HG02870 (cell line): ENCODE measurements at regions not wholly inside any gene's neighbourhood (a gene's known extent, or its start where the extent isn't known, plus 50 kb on each side); places are given as distances from the start of the nearest gene placed in this dataset.
A peak's percentile ranks its signal among the peaks of the same experiment; 100 is the strongest.
"Not testable (repeated sequence)": the region's sequence is repeated elsewhere in the genome, so short reads cannot be mapped to it uniquely, and the experiment has no call there.

Experiments
- ATAC-seq: cut with Tn5 transposase; IDR thresholded peaks from one replicate; pipeline ENCODE4 v1.9.1; 2021; ENCODE audit warnings: mild to moderate bottlenecking, moderate library complexity; ENCODE audit not compliant: unreplicated experiment

DNA sequence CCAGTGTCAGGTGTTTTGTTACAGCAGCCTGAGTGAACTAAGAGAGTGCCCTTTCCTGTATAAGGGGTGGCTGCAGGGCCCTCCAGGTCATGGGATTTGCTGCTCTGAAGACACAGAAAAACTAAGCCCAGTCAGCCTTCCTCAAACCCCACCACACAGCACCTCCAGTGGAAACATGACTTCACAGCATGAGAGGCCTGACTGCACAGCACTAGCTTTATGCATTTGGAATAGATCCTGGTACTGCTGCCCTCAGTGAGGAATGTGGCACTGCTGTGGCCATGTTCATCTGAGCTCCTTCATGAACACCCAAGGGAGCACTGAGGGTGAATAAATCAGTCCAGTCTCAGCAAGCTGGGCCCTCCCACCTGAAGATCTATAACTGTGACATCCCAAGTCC is 296.1 kb upstream of the FOXQ1 start:
- ATAC-seq, result no peak

DNA sequence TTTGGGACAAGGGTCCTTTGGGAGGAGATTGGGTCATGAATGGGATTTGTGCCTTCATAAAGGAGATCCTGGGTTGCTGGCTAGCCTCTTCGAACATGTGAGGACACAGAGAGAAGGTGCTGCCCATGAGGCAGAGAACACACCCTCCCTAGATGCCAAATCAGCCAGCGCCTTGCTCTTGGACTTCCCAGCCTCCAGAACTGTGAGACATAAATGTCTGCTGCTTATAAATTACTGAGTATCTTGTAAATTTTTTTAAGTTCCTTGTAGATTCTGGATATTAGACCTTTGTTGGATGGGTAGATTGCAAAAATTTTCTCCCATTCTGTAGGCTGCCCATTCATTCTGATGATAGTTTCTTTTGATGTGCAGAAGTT is 297.5 kb upstream of the FOXQ1 start:
- ATAC-seq, result no peak

DNA sequence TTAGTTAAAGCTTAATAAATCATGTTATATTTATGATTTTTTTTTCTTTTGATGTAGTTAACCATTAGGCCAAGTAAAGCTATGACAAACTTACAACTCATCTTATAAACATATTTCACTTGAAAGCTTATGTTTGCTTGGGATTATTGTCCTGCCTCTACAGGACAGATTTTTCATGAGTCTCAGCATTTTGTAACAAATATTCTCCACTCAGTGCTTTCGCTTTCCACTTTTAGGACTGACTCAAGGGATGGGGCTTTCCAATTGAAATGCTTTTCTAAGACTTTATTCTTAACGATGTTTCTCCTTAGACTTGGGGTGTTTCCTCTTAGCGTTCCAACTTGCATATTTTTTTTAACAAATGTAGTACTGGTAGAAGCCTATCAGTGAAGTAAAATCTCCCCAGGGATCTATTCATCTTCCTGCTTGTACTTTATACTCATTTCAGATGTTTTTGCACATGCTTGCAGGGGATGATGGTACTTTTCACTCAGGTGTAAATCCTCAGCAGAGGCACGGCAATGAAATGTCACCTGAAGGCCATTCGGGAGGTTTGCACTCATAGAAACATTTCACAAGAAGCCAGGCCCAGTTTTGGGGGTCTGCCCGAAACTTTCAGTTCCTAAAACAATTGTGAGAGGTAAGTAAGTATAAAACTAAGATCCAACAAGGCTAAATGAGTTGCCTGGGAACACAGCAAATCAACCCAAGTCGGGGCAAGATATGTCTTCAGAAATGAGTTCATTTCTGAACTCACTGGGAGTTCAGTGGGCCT is 298.1 kb upstream of the FOXQ1 start:
- ATAC-seq, result no peak

DNA sequence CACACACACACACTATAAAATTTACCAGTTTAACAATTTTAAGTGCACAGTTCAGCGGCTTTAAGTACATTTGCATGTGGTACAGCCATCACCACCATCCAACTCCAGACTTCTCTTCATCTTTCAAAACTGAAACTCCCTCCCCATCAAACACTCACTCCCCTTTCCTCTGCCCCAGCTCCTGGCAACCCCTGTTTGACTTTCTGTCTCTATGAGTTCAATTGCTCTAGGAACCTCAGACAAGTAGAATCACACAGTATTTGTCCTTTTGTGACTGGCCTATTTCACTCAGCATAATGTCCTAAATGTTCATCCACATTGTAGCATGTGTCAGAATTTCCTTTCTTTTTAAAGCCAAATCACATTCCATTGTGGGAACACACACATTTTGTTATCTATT is 302.8 kb upstream of the FOXQ1 start:
- ATAC-seq, result no peak

DNA sequence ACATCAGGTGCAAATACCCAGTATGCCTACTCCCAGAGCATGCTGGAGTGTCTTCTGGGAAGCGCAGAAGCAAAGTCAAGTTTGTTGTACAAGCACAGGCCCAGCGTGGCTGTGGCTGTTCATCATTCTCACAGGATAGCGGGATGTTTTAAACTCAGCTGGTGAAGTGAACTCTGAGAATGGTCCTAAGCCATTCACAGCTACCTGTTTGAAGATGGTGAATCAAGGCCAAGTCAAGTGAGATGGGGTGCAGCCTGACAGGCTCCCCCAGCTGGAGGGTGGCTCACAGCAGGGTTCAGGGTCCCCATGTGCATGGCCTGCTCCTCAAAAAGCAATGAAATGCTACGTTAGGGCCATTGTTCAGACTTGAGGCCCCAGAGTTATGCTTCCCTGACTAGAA is 304.7 kb upstream of the FOXQ1 start:
- ATAC-seq, result no peak

DNA sequence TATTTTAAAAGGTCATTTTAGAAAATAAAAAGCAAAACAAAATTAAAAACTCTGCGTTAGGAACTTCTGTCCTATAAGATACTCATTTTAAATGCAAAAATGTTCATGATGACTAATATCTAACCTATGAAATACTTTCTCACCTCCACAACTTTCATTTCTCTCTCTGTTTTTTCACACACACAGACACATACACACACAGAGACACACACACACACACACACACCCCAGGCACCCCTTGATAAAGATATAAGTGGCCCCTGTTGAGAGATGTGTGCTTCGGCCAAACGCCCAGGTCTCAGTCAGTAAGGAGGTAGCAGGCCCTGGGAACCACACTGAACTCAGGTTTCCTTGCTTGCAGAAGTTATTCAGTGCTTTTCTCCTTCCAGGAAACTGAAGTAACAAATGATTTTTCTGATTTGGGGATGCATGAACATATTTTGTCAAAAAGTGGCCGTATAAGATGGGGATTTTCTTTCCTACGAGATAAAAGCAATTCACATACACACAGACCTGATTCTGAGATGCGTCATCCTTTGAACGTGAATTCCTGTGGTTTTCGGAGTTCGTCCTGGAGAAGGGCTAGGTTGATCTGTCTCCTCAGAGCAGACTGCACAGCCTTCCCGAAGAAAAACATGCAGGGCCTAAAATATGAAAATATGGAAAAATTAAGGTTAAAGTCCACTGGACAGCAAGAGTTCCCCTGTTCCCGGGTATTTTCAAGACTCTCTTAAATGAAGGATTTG is 306.8 kb upstream of the FOXQ1 start:
- ATAC-seq, result no peak

DNA sequence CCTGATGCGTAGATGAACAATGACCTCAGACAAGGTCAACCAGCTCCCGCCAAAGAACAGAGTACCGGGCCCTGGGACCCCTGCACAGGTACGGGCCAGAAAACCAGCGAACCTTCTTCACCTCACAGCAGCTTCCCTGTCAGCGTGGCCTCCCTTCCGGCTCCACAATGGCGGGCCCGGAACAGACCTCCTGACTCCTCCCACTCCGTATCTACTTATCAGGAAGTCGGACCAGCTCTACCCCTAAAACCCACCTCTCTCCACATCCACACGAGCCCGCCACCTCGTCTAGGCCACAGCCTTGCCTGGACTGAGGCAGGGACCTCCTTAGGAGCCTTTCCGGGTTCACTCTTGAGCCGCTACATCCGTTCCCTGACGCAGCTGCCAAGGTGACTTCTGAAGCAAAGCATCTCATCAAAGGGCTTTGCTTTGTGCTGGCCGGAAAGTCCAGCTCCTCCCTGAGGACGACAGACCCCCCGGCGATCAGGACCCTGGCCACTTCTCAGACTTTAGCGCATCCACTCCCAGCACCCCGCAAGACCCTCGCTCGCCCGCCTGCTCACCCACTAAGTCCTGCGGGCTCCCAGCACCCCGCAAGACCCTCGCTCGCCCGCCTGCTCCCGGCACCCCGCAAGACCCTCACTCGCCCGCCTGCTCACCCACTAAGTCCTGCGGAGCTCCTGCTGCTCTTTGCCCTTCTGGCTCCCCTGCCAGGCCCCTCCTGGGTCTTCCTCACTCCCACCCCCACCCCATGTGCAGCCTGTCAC is 308.3 kb upstream of the FOXQ1 start:
- ATAC-seq, result no peak

DNA sequence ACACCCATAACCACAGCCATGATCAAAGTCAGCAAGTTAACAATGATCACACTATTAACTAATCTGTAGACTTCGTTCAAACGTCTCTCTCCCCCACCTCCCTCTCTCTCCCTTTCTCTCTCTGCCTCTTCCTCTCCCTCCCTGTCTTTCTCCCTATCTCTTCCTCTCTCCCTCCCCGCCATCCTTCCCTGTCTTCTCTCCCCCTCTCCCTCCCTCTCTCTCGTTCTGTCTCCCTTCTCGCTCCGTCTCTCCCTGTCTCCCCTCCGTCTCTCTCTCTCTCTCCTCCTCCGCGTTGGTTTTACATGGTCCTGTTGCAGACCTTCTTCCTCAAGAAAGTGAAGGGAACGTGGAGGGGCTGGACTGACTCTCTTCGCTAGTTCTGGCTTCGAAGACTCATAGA is 308.9 kb upstream of the FOXQ1 start:
- no peak for ATAC-seq

DNA sequence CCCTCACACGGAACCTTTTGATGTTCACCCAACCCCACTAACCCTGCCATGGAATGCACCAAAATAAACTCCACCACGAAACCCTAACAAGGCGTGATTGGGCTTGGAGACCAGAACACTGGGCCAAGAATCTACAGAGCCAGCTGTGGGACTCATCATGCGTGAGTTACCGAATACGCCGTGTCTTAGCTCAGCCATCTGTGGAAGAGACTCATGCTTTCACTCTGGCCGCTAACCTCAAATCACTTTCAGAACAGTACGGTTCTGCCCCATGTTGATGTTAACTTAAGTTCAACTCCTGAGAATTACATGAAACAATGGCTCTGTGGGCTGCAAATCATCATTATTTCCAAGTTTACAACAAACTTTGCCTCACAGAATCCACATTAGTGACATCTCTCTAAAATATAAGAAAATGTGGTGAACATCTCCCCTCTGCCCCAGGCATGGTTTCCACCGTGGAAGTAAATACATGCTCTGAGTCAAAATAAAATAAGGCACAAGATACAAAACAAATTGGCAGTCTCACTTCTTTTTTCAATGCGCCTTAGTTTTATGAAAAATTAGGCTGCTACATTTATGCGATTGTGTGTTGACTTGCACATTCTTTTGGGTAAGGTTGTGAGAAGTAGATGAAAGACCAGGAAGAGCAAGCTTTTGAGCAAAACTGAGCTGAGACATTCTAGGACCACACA is 308.9 kb upstream of the EXOC2 start:
- ATAC-seq, result peak; percentile 92

DNA sequence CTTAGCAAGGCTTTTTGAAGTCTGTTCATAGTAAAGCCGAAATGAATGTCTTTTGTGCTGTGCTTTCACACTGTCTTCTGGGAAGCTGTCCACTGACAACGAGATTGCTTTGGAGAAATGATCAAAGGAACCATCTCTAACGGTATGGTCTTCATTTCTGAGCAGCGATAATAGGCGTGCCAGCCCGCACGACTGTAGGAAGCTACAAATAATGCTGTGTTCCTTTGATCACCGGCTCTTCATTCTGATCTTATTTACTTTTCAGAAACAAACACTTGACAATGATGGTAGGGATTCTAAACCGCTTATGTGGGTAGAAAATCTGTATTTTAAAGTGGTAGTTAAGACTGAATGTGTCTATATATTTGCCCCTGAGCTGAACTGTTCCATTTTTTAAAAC is 306.6 kb upstream of the EXOC2 start:
- ATAC-seq, result no peak

DNA sequence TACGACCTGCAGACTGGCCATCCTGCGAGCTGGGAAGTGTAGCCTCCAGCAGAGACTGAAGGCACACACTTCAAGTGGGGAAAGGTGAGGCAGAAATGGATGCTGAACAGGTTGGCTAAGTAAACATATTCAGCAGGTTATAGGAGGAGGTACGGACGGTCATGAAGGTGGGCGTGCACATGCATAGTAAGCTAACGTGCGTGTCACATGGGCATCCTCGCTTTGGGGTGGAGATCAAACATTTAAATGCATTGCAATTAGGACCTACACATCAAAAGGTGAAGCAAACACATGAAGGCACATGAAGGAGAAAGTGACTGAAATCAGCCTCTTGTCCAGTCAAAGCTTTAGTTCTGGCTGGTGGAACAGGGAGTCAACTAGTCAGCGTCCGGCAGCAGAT is 305.6 kb upstream of the EXOC2 start:
- ATAC-seq, result no peak

DNA sequence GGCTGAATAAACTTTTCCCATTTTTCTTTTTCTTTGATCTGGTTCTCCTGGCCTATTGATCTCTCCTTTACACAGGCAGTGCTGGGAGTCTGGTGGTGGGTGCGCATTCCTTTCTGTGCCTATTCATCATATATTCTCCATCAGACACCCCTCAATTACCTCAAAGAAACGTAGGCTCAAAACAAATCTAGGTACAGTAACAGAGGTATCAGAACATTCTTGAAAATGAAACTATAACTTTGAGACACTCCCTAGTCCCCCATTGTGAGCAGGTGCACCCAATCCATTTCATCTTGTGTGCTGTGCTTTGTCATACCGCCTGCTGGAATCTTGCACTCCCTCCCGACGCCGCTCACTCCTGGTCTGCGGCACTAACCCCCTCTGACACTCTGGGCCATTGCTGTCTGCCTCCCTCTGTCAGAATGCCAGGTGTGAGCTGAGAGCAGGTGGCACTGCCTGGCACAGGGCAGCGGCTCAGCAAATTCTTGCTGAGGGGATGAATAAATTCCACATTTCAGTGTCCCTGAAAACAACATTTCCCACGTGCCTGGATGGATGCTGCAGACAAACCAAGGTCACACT is 303.4 kb upstream of the EXOC2 start:
- ATAC-seq, result no peak

DNA sequence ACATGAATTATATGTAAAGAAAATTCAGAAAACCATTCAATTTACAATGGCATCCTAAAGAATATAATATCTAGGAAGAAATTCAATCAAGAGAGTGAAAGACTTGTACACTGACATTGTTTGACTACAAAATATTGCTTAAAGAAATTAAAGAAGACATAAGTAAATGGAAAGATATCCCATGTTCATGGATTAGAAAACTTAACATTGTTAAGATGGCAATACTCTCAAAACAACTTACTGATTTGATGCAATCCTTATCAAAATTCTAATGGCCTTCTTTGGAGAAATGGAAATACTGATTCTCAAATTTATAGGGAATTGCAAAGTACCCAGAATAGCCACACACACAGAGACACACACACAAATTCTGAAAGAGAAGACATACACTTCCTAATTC is 298.3 kb upstream of the EXOC2 start:
- ATAC-seq, result no peak

DNA sequence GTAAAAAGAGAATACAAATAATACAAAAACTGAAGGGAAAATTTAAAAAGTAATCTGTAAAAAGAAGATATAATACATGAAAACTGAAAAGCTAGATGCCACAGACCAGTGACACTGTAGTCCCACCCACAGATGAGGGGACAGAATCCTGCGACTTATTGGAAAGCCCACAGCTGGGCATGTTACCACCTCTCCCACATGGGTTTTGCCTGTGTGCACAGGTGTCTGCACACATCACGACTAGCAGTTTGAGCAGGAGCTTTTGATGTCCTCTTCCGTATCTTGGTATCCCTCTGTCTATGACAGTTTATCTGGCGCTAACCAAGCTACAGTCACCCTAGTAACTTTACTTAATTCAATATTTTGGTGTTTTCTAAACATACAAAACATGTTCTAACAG is 291.1 kb upstream of the EXOC2 start:
- no peak for ATAC-seq

DNA sequence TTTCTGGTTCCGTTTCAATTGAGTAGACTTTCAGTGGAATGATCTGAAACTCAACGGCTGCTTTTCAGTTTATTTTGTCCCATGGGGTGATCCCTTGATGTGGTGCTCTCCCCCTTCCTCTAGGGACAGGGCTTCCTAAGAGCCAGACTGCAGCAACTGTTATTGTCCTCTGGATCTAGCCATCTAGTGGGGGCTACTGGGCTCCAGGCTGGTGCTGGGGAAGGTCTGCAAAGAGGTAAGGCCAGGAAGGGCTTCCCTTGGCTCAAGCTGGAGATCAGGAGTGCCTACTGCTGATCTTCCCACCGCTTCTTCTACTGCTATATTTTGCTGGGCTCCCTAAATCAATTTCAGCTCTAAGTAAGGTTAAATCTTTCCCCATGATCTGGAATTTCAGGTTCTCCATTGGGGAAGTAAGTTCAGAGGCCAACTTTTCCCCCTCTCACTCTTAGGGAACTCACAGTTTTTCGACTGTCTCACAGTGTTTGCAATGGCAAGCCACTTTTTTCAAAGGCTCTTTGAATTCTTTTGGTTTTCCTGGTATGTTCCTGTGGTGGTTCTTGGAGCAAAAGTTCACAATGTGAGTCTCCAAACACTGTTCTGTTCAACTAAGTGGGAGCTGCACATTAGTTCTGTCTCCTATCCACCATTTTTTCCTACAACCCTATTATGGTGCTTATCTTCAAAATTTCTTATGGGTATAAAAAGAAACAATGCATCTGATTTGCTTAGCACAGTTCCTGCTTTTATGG is 286.2 kb upstream of the EXOC2 start:
- no peak for ATAC-seq

DNA sequence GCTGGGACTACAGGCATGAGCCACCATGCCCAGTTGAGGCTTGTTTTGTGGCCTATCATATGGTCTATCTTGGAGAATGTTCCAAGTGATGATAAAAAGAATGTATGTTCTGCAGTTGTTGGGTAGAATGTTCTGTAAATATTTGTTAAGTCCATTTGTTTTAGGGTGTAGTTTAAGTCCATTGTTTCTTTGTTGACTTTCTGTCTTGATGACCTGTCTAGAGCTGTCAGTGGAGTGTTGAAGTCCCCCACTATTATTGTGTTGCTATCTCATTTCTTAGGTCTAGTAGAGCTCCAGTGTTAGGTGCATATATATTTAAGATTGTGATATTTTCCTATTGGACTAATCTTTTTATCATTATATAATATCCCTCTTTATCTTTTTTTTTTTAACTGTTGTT is 284.3 kb upstream of the EXOC2 start:
- not testable (repeated sequence) for ATAC-seq

DNA sequence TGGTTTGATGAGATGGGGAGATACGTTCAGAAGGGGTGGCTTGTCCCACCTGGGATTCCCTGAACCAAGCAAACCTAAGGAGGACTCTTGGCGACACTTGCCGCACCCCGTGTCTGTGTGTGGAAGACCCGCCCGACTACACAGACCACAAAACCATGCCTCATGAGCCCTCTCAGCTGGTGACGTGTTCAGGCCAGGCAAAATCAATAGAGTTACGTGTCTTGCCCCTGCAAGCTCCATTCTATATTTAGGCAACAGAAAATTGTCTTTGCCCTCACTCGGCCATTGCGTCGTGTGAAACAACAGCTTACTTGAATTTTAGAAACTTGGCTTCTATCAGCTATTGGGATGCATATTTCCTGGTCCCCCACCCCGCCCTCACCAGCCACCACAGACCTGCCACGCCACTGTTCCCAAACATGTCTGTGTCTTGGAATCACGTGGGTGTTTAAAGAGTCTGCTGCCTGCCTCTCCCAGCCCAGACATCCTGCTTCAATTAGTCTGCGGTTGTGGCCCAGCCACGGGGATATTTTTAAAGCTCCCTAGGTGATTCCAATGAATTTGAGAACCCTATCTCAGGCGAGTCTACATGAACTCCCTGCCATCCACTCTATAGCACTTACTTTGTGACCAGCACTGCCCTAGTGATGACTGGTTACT is 279.2 kb upstream of the EXOC2 start:
- ATAC-seq, result no peak

DNA sequence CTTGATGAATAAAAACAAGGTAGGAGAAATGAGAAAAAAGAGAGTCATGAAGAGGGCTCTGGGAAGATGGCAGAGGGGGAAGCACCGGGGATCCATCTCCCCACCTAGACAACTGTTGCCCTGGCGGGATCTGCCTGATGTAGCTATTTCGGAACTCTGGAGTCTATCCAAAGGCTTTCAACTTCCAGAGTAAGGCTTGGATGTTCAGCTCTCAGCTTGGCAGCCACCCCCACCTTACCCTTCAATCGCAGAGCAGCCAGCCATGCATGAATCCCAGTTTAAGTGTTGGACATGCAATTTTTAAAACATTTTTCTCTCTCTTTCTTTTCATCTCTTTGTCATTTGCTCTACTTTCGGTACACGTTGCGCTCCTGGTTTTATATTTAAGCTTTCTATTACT is 275.9 kb upstream of the EXOC2 start:
- no peak for ATAC-seq

DNA sequence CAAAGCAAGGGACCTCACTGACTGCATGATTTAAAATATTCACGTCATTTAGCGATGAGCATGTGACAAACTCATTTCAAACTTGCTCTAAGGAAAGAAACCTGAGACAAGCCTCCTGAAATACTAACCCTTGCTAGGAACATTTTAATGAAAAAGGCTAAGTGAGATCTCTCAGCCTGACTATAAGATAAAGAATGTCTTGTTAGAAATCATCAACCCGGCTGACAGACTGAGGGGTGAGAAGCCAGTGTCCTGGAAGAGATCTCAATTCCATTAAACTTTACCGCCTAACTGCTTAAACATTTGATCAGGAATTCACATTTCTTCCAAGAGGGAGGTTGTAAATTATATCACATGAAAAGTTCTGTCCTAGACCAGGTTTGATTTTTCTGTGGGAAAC is 274.8 kb upstream of the EXOC2 start:
- ATAC-seq, result no peak

DNA sequence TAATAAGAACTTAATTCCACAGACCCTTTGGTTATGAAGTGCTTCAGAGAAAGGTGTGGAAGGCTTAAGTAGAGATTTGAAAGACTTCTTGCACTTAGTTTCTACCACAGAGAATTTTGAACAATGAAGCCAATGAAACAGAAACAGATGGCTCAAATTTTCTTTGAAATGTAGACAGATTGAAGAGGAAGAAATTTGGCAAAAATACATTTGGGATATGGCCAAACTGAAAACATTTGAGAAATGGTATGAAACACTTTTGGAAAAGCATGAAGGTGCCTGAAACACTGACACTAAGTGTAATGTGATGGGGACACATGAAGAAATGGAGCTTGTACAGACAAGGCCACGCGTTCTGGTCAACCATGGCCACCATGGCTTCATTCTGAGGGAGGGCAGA is 272.4 kb upstream of the EXOC2 start:
- ATAC-seq, result no peak
